OCI-LY7 (cell line): ENCODE measurements at regions not wholly inside any gene's neighbourhood (a gene's known extent, or its start where the extent isn't known, plus 50 kb on each side); places are given as distances from the start of the nearest gene placed in this dataset.

Source experiments
- EZH2phosphoT487 ChIP-seq: fragments of 200-600 bp; sonication (generic); IDR thresholded peaks from 2 replicates; pipeline ENCODE4 v1.6.1; 2018; ENCODE audit warnings: low read depth, borderline replicate concordance, mild to moderate bottlenecking, mixed run types, antibody characterized with exemption, low read length, moderate library complexity, mixed read lengths
- TF ChIP-seq, protein P1 (sequence below): fragments of 200-600 bp; sonication (generic); conservative IDR thresholded peaks from 2 replicates; pipeline ENCODE4 v1.5.1; 2014; ENCODE audit warnings: mild to moderate bottlenecking, antibody characterized with exemption, low read length, moderate library complexity, mixed read lengths

DNA sequence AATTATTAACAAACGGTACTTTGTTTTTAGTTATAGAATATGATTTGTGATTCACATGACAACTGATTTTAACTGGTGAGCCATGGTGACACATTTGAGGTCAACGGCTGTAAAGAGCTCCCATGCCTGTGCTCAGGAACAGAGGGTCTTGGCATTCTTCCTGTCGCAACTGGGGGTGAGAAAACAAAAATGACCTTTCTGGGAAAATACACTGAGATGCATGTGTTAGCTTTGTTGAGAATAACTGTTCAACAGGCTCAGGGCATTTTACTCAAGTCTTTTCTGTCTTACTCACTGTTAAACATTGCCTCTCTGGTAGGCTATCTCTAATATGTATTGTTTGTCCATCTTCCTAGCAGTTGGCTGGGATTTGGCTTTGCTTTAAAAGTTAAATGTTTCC is 57.1 kb upstream of the HPGD start:
- TF ChIP-seq, protein P1, sequence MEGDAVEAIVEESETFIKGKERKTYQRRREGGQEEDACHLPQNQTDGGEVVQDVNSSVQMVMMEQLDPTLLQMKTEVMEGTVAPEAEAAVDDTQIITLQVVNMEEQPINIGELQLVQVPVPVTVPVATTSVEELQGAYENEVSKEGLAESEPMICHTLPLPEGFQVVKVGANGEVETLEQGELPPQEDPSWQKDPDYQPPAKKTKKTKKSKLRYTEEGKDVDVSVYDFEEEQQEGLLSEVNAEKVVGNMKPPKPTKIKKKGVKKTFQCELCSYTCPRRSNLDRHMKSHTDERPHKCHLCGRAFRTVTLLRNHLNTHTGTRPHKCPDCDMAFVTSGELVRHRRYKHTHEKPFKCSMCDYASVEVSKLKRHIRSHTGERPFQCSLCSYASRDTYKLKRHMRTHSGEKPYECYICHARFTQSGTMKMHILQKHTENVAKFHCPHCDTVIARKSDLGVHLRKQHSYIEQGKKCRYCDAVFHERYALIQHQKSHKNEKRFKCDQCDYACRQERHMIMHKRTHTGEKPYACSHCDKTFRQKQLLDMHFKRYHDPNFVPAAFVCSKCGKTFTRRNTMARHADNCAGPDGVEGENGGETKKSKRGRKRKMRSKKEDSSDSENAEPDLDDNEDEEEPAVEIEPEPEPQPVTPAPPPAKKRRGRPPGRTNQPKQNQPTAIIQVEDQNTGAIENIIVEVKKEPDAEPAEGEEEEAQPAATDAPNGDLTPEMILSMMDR, result no peak
- no peak for TF ChIP-seq EZH2phosphoT487
